ENCODE measurements at regions not wholly inside any gene's neighbourhood (a gene's known extent, or its start where the extent isn't known, plus 50 kb on each side); places are given as distances from the start of the nearest gene placed in this dataset.

GRCh38 chr21:38921511-38922251 is 116.0 kb downstream of the ETS2 start:
- Histone ChIP-seq H2AK5ac (ENCODE audit: insufficient read length, low read length) (no peak overlapping the region), H2BK120ac (ENCODE audit: low read depth, low read length, poor library complexity, severe bottlenecking) (no peak overlapping the region), H3K27ac (ENCODE audit: insufficient read length, low read depth, low read length) (no peak overlapping the region), H4K91ac (ENCODE audit: insufficient read length, low read depth, low read length) (no peak overlapping the region), H3K18ac (ENCODE audit: insufficient read length, low read depth, low read length) (no peak overlapping the region), H3K4ac (ENCODE audit: low read depth, low read length) (no peak overlapping the region), H3K14ac (ENCODE audit: insufficient read depth, low read length) (no peak overlapping the region), H4K8ac (replicated peaks; ENCODE audit: insufficient read length, low read depth, low read length) (no peak overlapping the region), H3K79me1 (ENCODE audit: insufficient read depth, low read depth, low read length, poor library complexity, severe bottlenecking) (no peaks in the 10 kb centered on the region), H2BK15ac (ENCODE audit: low read depth, low read length) (no peak overlapping the region), H3K4me1 (ENCODE audit: insufficient read depth, low read length) (no peaks in the 10 kb centered on the region), H2AFZ (ENCODE audit: low read length) (no peak overlapping the region), H3K4me2 (ENCODE audit: insufficient read depth, insufficient read length, low read length) (no peak overlapping the region), H3T11ph (ENCODE audit: low read length) (no peak overlapping the region), H3K23ac (ENCODE audit: insufficient read length, low read depth, low read length) (no peak overlapping the region), H3K9ac (ENCODE audit: extremely low read depth, insufficient read length, low read length) (no peak overlapping the region), H2BK5ac (ENCODE audit: insufficient read length, low read length) (no peak overlapping the region), H3K79me2 (ENCODE audit: insufficient read depth, low read length) (no peaks in the 10 kb centered on the region), H3K23me2 (ENCODE audit: insufficient read length, low read depth, low read length, poor library complexity, severe bottlenecking) (no peaks in the 10 kb centered on the region), H3K27me3 (ENCODE audit: insufficient read depth, low read length) (no peaks in the 10 kb centered on the region), H2BK12ac (ENCODE audit: insufficient read length, low read depth, low read length) (no peak overlapping the region), H3K56ac (ENCODE audit: insufficient read length, low read depth, low read length) (no peak overlapping the region), H4K5ac (ENCODE audit: insufficient read length, low read depth, low read length) (no peak overlapping the region), H2BK20ac (ENCODE audit: low read depth, low read length, poor library complexity, severe bottlenecking) (no peak overlapping the region), H4K20me1 (ENCODE audit: control insufficient read depth, insufficient read depth, insufficient read length) (no peaks in the 10 kb centered on the region), H3K9me3 (ENCODE audit: control insufficient read depth, low read depth, low read length) (no peaks in the 10 kb centered on the region)
- H3K36me3 Mint-ChIP-seq (ENCODE audit: insufficient read depth in 1 of 3, low read depth in 3 of 3) = no peaks in the 10 kb centered on the region
- TF ChIP-seq, protein P1, sequence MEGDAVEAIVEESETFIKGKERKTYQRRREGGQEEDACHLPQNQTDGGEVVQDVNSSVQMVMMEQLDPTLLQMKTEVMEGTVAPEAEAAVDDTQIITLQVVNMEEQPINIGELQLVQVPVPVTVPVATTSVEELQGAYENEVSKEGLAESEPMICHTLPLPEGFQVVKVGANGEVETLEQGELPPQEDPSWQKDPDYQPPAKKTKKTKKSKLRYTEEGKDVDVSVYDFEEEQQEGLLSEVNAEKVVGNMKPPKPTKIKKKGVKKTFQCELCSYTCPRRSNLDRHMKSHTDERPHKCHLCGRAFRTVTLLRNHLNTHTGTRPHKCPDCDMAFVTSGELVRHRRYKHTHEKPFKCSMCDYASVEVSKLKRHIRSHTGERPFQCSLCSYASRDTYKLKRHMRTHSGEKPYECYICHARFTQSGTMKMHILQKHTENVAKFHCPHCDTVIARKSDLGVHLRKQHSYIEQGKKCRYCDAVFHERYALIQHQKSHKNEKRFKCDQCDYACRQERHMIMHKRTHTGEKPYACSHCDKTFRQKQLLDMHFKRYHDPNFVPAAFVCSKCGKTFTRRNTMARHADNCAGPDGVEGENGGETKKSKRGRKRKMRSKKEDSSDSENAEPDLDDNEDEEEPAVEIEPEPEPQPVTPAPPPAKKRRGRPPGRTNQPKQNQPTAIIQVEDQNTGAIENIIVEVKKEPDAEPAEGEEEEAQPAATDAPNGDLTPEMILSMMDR (conservative IDR thresholded peaks at IDR 0.05) = no peak
- H3K9me3 Mint-ChIP-seq = peaks cover 0 to 8% of the 10 kb centered on the region in 2 experiments; a peak in 1 of 5 replicates
- DNase-seq = no peak
- no peaks in the 10 kb centered on the region; the same call in none of the 2 replicates for H3K27me3 Mint-ChIP-seq (ENCODE audit: low read depth)
- H3K27ac Mint-ChIP-seq = no peak overlapping the region
- H3K4me1 Mint-ChIP-seq = peaks cover 5 to 6% of the 10 kb centered on the region in 2 experiments
- no peak overlapping the region for H3K4me3 Mint-ChIP-seq
- no CpG with 5 or more reads among the region's 7 CpGs for WGBS (ENCODE audit: extremely low coverage, insufficient read length, low lambda C conversion rate)
